Hypothalamus (tissue), 51 donors: ENCODE measurements at regions not wholly inside any gene's neighbourhood (a gene's known extent, or its start where the extent isn't known, plus 50 kb on each side); places are given as distances from the start of the nearest gene placed in this dataset.

Experiments
- DNase-seq, 51 donors: peaks; one replicate each; lab custom pipeline; 2025; lab: John Stamatoyannopoulos, UW

- DNase-seq: peak in 1 of 51 donors; percentile 29
Observed at GRCh38 chr16:85536411-85537330, 76.5 kb upstream of the GSE1 start.

GRCh38 chr16:85537331-85537788, 75.8 kb upstream of the GSE1 start:
- DNase-seq: no peak

GRCh38 chr16:85537795-85538401, 75.2 kb upstream of the GSE1 start:
- DNase-seq: no peak

- no peak for DNase-seq
Observed at GRCh38 chr16:85539084-85539483, 74.0 kb upstream of the GSE1 start.

- no peak for DNase-seq
Observed at GRCh38 chr16:85539629-85540291, 73.4 kb upstream of the GSE1 start.

GRCh38 chr16:85541181-85541580, 71.9 kb upstream of the GSE1 start:
- no peak for DNase-seq

DNA sequence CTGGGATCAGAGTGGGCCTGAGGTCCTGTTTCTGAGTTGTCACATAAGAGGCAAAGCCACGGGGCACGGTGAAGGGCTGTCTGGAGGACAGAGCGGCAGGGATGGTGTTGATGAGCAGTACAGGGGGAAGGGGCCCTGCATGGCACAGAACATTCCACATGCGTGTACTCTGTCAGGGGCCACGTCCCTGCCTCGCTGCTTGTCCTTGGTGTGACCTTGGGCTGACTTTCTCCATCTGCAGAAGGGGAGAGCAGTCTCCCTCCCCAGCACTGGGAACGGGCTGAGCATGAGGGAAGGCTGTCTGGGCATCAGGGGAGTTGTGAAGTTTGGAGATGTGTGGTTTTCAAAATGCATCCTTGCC, 71.5 kb upstream of the GSE1 start:
- DNase-seq: no peak

GRCh38 chr16:85541980-85542900, 70.9 kb upstream of the GSE1 start:
- DNase-seq: no peak

GRCh38 chr16:85543536-85543935, 69.6 kb upstream of the GSE1 start:
- DNase-seq: no peak

GRCh38 chr16:85544016-85544415, 69.1 kb upstream of the GSE1 start:
- no peak for DNase-seq

DNA sequence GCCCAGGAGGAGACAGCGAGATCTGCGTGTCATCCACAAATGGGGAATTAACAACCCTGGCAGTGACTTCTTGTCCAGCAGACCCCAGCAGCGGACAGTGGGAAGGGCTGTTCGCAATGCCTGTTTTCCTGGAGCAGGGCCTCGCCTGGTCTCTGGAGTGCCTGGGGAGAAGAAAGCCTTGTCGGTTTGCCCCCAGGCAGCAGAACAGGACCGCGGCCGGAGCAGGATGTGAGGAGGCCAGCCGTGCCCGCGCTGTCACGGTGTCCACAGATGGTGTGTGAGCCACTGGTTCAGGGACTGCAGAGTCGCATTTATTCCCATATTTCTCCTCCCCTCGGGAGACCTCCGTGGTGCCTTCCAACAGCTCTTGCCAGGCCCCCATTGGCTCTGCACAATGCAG, 68.5 kb upstream of the GSE1 start:
- DNase-seq: no peak

- no peak for DNase-seq
Observed at GRCh38 chr16:85545227-85545818, 67.8 kb upstream of the GSE1 start.

GRCh38 chr16:85546585-85547447, 66.3 kb upstream of the GSE1 start:
- DNase-seq: no peak

DNA sequence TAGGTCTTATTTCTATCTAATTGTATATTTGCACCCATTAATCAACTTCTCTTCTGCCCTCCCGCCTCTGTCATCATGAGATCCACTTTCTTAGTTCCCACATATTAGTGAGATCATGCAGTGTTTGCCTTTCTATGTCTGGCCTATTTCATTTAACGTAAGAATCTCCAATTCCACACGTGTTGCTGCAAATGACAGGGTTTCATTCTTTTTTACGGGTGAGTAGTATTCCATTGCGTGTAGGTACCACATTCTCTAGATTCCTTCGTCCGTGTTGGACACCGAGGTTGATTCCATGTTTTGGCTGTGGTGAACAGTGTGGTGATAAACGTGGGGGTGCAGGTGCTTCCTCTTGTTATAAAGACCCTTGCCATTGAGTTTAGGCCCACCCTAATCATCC, 64.7 kb upstream of the GSE1 start:
- DNase-seq: no peak

GRCh38 chr16:85549766-85550421, 63.2 kb upstream of the GSE1 start:
- DNase-seq: no peak

DNA sequence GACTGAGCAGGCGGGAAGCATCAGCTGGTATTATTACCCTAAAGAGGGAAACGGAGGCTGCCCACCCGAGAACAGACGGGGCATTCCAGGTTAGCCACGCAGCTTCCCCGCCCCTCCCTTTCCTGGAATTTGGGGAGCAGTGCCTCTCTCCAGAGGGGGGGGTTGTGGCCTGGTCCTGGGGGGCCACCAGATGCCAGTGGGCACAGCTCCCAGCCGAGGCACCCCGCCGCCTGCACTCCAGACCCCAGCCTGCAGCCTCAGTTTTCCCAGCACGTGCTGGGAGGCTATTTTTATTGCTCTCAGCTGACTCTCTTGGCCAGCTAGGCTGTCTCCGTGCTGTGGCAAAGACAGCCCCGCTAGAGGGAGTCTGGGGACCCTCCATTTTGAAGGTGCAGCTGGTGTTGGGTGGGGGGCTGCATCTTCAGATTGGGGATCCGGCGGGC, 62.7 kb upstream of the GSE1 start:
- no peak for DNase-seq

DNA sequence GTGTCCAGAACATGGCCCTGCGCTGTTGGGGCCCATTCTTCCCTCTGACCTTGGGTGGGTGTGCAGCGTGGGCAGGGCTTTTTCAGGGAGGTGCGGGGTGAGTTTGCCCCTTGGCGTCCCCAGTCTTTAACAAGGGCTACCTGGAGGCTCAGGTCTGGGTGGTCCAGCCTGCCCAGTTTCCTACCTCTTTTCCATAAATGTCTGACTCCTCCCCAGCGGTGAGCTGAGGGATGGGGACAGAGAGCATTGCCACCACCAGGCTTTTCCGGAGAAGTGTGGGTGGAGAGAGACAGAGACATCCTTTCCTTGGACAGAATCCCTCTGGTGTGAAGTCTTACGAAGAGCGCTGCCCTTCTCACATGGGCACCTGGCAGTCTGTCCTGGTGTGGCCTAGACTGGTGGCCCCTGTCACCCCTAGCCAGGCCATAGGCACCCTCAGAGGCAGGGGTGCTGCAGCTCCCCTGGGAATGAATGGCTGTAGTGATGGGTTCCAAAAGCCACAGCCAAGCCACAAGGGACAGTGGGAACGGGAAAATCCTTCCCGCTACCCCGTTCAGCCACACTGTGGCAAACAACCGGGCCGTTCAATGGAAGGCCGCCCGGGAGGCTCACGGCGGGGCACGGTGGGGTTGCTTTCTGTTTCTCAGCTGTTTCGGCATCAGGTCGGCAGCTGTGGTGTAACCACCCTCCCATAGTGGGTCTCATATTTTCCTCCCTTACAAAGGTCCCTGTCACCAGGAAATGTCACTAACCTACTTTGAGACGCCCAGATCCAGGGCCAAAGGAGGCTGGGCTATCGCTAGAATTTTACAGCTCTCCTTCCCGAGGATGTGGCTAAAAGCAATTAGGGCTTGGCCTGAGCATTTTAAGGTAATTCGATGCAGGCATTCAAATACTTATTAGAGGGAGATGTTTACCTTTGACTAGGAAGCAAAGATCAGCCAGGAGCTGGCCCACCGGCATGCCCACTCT, 61.9 kb upstream of the GSE1 start:
- no peak for DNase-seq
